Suprapubic skin (tissue), 4 donors: ENCODE measurements at regions not wholly inside any gene's neighbourhood (a gene's known extent, or its start where the extent isn't known, plus 50 kb on each side); places are given as distances from the start of the nearest gene placed in this dataset.

Source experiments
- DNase-seq, 2 donors: peaks; one replicate each; pipeline ENCODE4 v3.0.0-alpha.2; 2019; ENCODE audit warnings: low spot score in 2 of 2
- H3K27ac ChIP-seq: fragments of 200-600 bp; sonication (generic); one replicate; pipeline ENCODE4 v1.5.1; 2019
- H3K27me3 ChIP-seq: fragments of 200-600 bp; sonication (generic); one replicate; pipeline ENCODE4 v1.5.1; 2019
- H3K36me3 ChIP-seq: fragments of 200-600 bp; sonication (generic); one replicate; pipeline ENCODE4 v1.5.1; 2019
- H3K4me1 ChIP-seq: fragments of 200-600 bp; sonication (generic); one replicate; pipeline ENCODE4 v1.5.1; 2019
- H3K4me3 ChIP-seq: fragments of 200-600 bp; sonication (generic); one replicate; pipeline ENCODE4 v1.5.1; 2019; ENCODE audit warnings: mild to moderate bottlenecking
- H3K9me3 ChIP-seq: fragments of 200-600 bp; sonication (generic); one replicate; pipeline ENCODE4 v1.5.1; 2019
- EP300 ChIP-seq: sonication (generic); formaldehyde crosslinking; IDR thresholded peaks from one replicate; pipeline ENCODE4 v1.6.1; 2017; ENCODE audit warnings: antibody characterized with exemption
- POLR2A ChIP-seq, 2 donors: fragments of 450-650 bp; IDR thresholded peaks; one replicate each; pipeline ENCODE4 v1.6.1; 2017; ENCODE audit warnings: antibody characterized with exemption in 2 of 2, mild to moderate bottlenecking in 2 of 2, moderate library complexity in 2 of 2
- POLR2AphosphoS5 ChIP-seq, 3 donors: sonication (generic); formaldehyde crosslinking; IDR thresholded peaks; one replicate each; pipeline ENCODE4 v1.6.1; 2017; ENCODE audit warnings: antibody characterized with exemption in 3 of 3
- WGBS: methylation state at CpG from one replicate; pipeline ENCODE4 v1.1.5; 2018; 5-methylcytosine and 5-hydroxymethylcytosine counted together
- TF ChIP-seq, protein P1 (sequence below), 2 donors: fragments of 200-600 bp in 1 of 2; fragments of 450-650 bp in 1 of 2; sonication (generic) in 1 of 2; IDR thresholded peaks; one replicate each; pipeline ENCODE4 v1.5.1; 2016 to 2019; ENCODE audit warnings: antibody characterized with exemption in 2 of 2, mild to moderate bottlenecking in 1 of 2, moderate library complexity in 1 of 2

GRCh38 chr7:153276394-153276793 lies 516.8 kb downstream of the ACTR3B start:
- WGBS, result 97% methylated on average over 2 of the region's 2 CpGs
- no peaks in the 10 kb centered on the region for H3K4me1 ChIP-seq
- no peaks in the 10 kb centered on the region for H3K27me3 ChIP-seq
- DNase-seq, result no peak
- H3K27ac ChIP-seq, result no peak overlapping the region
- H3K36me3 ChIP-seq, result no peaks in the 10 kb centered on the region
- H3K4me3 ChIP-seq, result no peak overlapping the region
- TF ChIP-seq POLR2A (IDR thresholded peaks at IDR 0.05), result no peak
- no peak for TF ChIP-seq POLR2AphosphoS5 (IDR thresholded peaks at IDR 0.05)
- TF ChIP-seq EP300, result no peak
- TF ChIP-seq, protein P1, sequence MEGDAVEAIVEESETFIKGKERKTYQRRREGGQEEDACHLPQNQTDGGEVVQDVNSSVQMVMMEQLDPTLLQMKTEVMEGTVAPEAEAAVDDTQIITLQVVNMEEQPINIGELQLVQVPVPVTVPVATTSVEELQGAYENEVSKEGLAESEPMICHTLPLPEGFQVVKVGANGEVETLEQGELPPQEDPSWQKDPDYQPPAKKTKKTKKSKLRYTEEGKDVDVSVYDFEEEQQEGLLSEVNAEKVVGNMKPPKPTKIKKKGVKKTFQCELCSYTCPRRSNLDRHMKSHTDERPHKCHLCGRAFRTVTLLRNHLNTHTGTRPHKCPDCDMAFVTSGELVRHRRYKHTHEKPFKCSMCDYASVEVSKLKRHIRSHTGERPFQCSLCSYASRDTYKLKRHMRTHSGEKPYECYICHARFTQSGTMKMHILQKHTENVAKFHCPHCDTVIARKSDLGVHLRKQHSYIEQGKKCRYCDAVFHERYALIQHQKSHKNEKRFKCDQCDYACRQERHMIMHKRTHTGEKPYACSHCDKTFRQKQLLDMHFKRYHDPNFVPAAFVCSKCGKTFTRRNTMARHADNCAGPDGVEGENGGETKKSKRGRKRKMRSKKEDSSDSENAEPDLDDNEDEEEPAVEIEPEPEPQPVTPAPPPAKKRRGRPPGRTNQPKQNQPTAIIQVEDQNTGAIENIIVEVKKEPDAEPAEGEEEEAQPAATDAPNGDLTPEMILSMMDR (IDR thresholded peaks at IDR 0.05), result no peak
- H3K9me3 ChIP-seq, result peaks cover 12% of the 10 kb centered on the region

DNA sequence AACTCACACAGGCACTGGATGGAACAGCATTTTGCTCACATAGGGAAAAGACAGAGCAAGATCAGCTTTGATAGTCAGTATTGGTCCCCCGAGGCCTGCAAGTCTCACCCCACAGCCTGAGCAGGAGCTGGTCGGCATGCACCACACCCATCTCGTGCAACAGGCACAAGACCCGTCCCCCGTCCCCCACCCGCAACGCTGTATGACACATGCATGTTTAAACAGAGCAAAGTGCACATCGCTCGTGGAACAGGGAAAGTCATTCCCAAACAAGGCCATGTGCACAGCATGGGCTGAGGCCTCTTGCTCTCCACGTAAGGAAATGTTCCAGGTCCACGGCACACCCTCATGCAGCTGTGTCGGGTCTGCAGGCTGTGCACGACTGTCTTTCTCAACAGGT lies 527.2 kb downstream of the ACTR3B start:
- WGBS, result 90% methylated on average over 11 of the region's 13 CpGs
- TF ChIP-seq POLR2A (IDR thresholded peaks at IDR 0.05), result no peak
- no peak for TF ChIP-seq EP300
- no peak for TF ChIP-seq POLR2AphosphoS5 (IDR thresholded peaks at IDR 0.05)
- TF ChIP-seq, protein P1 (IDR thresholded peaks at IDR 0.05), result no peak
- H3K36me3 ChIP-seq, result no peaks in the 10 kb centered on the region

GRCh38 chr7:153290066-153290465 lies 530.5 kb downstream of the ACTR3B start:
- Histone ChIP-seq H3K9me3 (no peaks in the 10 kb centered on the region), H3K27ac (no peak overlapping the region), H3K36me3 (no peaks in the 10 kb centered on the region), H3K27me3 (no peaks in the 10 kb centered on the region), H3K4me3 (no peak overlapping the region), H3K4me1 (no peaks in the 10 kb centered on the region)
- TF ChIP-seq POLR2A (IDR thresholded peaks at IDR 0.05) (no peak), POLR2AphosphoS5 (IDR thresholded peaks at IDR 0.05) (no peak), EP300 (no peak)
- TF ChIP-seq, protein P1 (IDR thresholded peaks at IDR 0.05), result no peak
- 50% methylated on average over 4 of the region's 4 CpGs for WGBS
- DNase-seq, result no peak

More for the DNA sequence above, 527.2 kb downstream of the ACTR3B start:
- Histone ChIP-seq H3K9me3 (no peaks in the 10 kb centered on the region), H3K4me3 (no peak overlapping the region), H3K27me3 (no peaks in the 10 kb centered on the region), H3K27ac (no peak overlapping the region), H3K4me1 (no peaks in the 10 kb centered on the region)
- no peak for DNase-seq

- 53% methylated on average over 7 of the region's 7 CpGs for WGBS
- H3K9me3 ChIP-seq, result no peaks in the 10 kb centered on the region
- no peak for DNase-seq
- no peaks in the 10 kb centered on the region for H3K36me3 ChIP-seq
- TF ChIP-seq POLR2A (IDR thresholded peaks at IDR 0.05) (no peak), POLR2AphosphoS5 (IDR thresholded peaks at IDR 0.05) (no peak), EP300 (no peak)
- TF ChIP-seq, protein P1 (IDR thresholded peaks at IDR 0.05), result no peak
- no peaks in the 10 kb centered on the region for H3K27me3 ChIP-seq
- H3K27ac ChIP-seq, result no peak overlapping the region
- H3K4me3 ChIP-seq, result no peak overlapping the region
- no peaks in the 10 kb centered on the region for H3K4me1 ChIP-seq
These were observed 537.6 kb downstream of the ACTR3B start for GRCh38 chr7:153297141-153297540.

- H3K4me1 ChIP-seq, result no peaks in the 10 kb centered on the region
- no peak for DNase-seq
- no peaks in the 10 kb centered on the region for H3K9me3 ChIP-seq
- H3K27ac ChIP-seq, result no peak overlapping the region
- TF ChIP-seq POLR2A (IDR thresholded peaks at IDR 0.05), result no peak
- no peak for TF ChIP-seq POLR2AphosphoS5 (IDR thresholded peaks at IDR 0.05)
- TF ChIP-seq, protein P1 (IDR thresholded peaks at IDR 0.05), result no peak
- no peaks in the 10 kb centered on the region for H3K27me3 ChIP-seq
- H3K4me3 ChIP-seq, result no peak overlapping the region
- WGBS, result 84% methylated on average over 7 of the region's 7 CpGs
- no peaks in the 10 kb centered on the region for H3K36me3 ChIP-seq
These were observed 542.4 kb downstream of the ACTR3B start for GRCh38 chr7:153301936-153302335.
